ENCODE measurements at regions not wholly inside any gene's neighbourhood (a gene's known extent, or its start where the extent isn't known, plus 50 kb on each side); places are given as distances from the start of the nearest gene placed in this dataset.
"Not testable (repeated sequence)": the region's sequence is repeated elsewhere in the genome, so short reads cannot be mapped to it uniquely, and the experiment has no call there.

GRCh38 chr16:51831595-51832367, 680.7 kb upstream of the SALL1 start:
- DNase-seq, result no peak

- DNase-seq, result not testable (repeated sequence)
These were observed 680.0 kb upstream of the SALL1 start for GRCh38 chr16:51831034-51831433.

GRCh38 chr16:51825779-51826178, 674.7 kb upstream of the SALL1 start:
- DNase-seq, result no peak

- no peak for DNase-seq
These were observed 671.4 kb upstream of the SALL1 start for GRCh38 chr16:51822471-51822870.

- DNase-seq, result no peak
These were observed 670.5 kb upstream of the SALL1 start for GRCh38 chr16:51821527-51821926.

- DNase-seq, result no peak
These were observed 669.1 kb upstream of the SALL1 start for GRCh38 chr16:51820176-51820575.

- peak; percentile 20 to 25 for DNase-seq
These were observed 667.4 kb upstream of the SALL1 start for GRCh38 chr16:51818342-51818944.

GRCh38 chr16:51816929-51817328, 665.9 kb upstream of the SALL1 start:
- DNase-seq, result no peak

GRCh38 chr16:51815523-51815922, 664.5 kb upstream of the SALL1 start:
- no peak for DNase-seq

GRCh38 chr16:51814617-51815016, 663.5 kb upstream of the SALL1 start:
- DNase-seq, result no peak

- DNase-seq, result no peak
These were observed 662.5 kb upstream of the SALL1 start for GRCh38 chr16:51813609-51814008.

- DNase-seq, result no peak
These were observed 661.9 kb upstream of the SALL1 start for GRCh38 chr16:51812945-51813344.

- no peak for DNase-seq
These were observed 656.5 kb upstream of the SALL1 start for GRCh38 chr16:51807551-51807950.

- DNase-seq, result no peak
These were observed 650.6 kb upstream of the SALL1 start for GRCh38 chr16:51801635-51802034.

GRCh38 chr16:51797669-51798259, 646.7 kb upstream of the SALL1 start:
- no peak for DNase-seq

- DNase-seq, result no peak
These were observed 628.2 kb upstream of the SALL1 start for GRCh38 chr16:51779240-51779639.

- DNase-seq, result no peak
These were observed 622.2 kb upstream of the SALL1 start for GRCh38 chr16:51773071-51773890.

- DNase-seq, result no peak
These were observed 615.7 kb upstream of the SALL1 start for GRCh38 chr16:51766739-51767138.

GRCh38 chr16:51763072-51763661, 612.1 kb upstream of the SALL1 start:
- DNase-seq, result no peak

GRCh38 chr16:51762081-51762996, 611.3 kb upstream of the SALL1 start:
- DNase-seq, result peak; percentile 60 to 66

GRCh38 chr16:51761001-51761400, 609.9 kb upstream of the SALL1 start:
- DNase-seq, result no peak

- no peak for DNase-seq
These were observed 608.9 kb upstream of the SALL1 start for GRCh38 chr16:51759999-51760398.

Measured in activated CD4-positive, alpha-beta T cell treated with anti-CD3 and anti-CD28 coated beads, Interleukin-2, amount 50 U/mL, for 48 hours (primary cell).